ENCODE measurements at regions not wholly inside any gene's neighbourhood (a gene's known extent, or its start where the extent isn't known, plus 50 kb on each side); places are given as distances from the start of the nearest gene placed in this dataset.
"Not testable (repeated sequence)": the region's sequence is repeated elsewhere in the genome, so short reads cannot be mapped to it uniquely, and the experiment has no call there.

GRCh38 chr12:91732086-91732485 is 413.6 kb downstream of the BTG1 start:
- H3K27me3 ChIP-seq (ENCODE audit: control insufficient read depth, insufficient read depth, low read length): no peaks in the 10 kb centered on the region
- H3K4me3 ChIP-seq (ENCODE audit: low read length): no peak overlapping the region
- no peak overlapping the region for H3K9ac ChIP-seq (ENCODE audit: low read length)
- H3K9me3 ChIP-seq (ENCODE audit: control insufficient read depth, low read depth, low read length): no peaks in the 10 kb centered on the region
- no peaks in the 10 kb centered on the region for H3K36me3 ChIP-seq (ENCODE audit: control insufficient read depth, low read depth, low read length)
- no peak overlapping the region for H3K27ac ChIP-seq (ENCODE audit: low read length)
- H3K4me1 ChIP-seq (ENCODE audit: control insufficient read depth, low read depth, low read length): no peaks in the 10 kb centered on the region

GRCh38 chr12:91729543-91729942 is 416.1 kb downstream of the BTG1 start:
- Histone ChIP-seq H3K9me3 (ENCODE audit: control insufficient read depth, low read depth, low read length) (no peaks in the 10 kb centered on the region), H3K4me3 (ENCODE audit: low read length) (no peak overlapping the region), H3K27me3 (ENCODE audit: control insufficient read depth, insufficient read depth, low read length) (no peaks in the 10 kb centered on the region), H3K27ac (ENCODE audit: low read length) (no peak overlapping the region), H3K4me1 (ENCODE audit: control insufficient read depth, low read depth, low read length) (no peaks in the 10 kb centered on the region), H3K36me3 (ENCODE audit: control insufficient read depth, low read depth, low read length) (no peaks in the 10 kb centered on the region), H3K9ac (ENCODE audit: low read length) (no peak overlapping the region)

GRCh38 chr12:91723191-91723590 is 422.5 kb downstream of the BTG1 start:
- no peaks in the 10 kb centered on the region for H3K27me3 ChIP-seq (ENCODE audit: control insufficient read depth, insufficient read depth, low read length)
- no peaks in the 10 kb centered on the region for H3K9me3 ChIP-seq (ENCODE audit: control insufficient read depth, low read depth, low read length)
- no peak overlapping the region for H3K4me3 ChIP-seq (ENCODE audit: low read length)
- no peaks in the 10 kb centered on the region for H3K4me1 ChIP-seq (ENCODE audit: control insufficient read depth, low read depth, low read length)
- no peaks in the 10 kb centered on the region for H3K36me3 ChIP-seq (ENCODE audit: control insufficient read depth, low read depth, low read length)
- H3K9ac ChIP-seq (ENCODE audit: low read length): no peak overlapping the region
- no peak overlapping the region for H3K27ac ChIP-seq (ENCODE audit: low read length)

GRCh38 chr12:91722072-91722471 is 423.6 kb downstream of the BTG1 start:
- Histone ChIP-seq H3K27me3 (ENCODE audit: control insufficient read depth, insufficient read depth, low read length) (no peaks in the 10 kb centered on the region), H3K9ac (ENCODE audit: low read length) (no peak overlapping the region), H3K36me3 (ENCODE audit: control insufficient read depth, low read depth, low read length) (no peaks in the 10 kb centered on the region), H3K9me3 (ENCODE audit: control insufficient read depth, low read depth, low read length) (no peaks in the 10 kb centered on the region), H3K27ac (ENCODE audit: low read length) (no peak overlapping the region), H3K4me1 (ENCODE audit: control insufficient read depth, low read depth, low read length) (no peaks in the 10 kb centered on the region), H3K4me3 (ENCODE audit: low read length) (no peak overlapping the region)

- Histone ChIP-seq H3K9ac (ENCODE audit: low read length) (no peak overlapping the region), H3K4me3 (ENCODE audit: low read length) (no peak overlapping the region), H3K9me3 (ENCODE audit: control insufficient read depth, low read depth, low read length) (no peaks in the 10 kb centered on the region), H3K27me3 (ENCODE audit: control insufficient read depth, insufficient read depth, low read length) (no peaks in the 10 kb centered on the region), H3K27ac (ENCODE audit: low read length) (no peak overlapping the region), H3K36me3 (ENCODE audit: control insufficient read depth, low read depth, low read length) (no peaks in the 10 kb centered on the region), H3K4me1 (ENCODE audit: control insufficient read depth, low read depth, low read length) (no peaks in the 10 kb centered on the region)
Observed at GRCh38 chr12:91721023-91721422, 424.6 kb downstream of the BTG1 start.

- Histone ChIP-seq H3K9me3 (ENCODE audit: control insufficient read depth, low read depth, low read length) (no peaks in the 10 kb centered on the region), H3K4me1 (ENCODE audit: control insufficient read depth, low read depth, low read length) (no peaks in the 10 kb centered on the region), H3K27ac (ENCODE audit: low read length) (no peak overlapping the region), H3K36me3 (ENCODE audit: control insufficient read depth, low read depth, low read length) (no peaks in the 10 kb centered on the region), H3K9ac (ENCODE audit: low read length) (no peak overlapping the region), H3K4me3 (ENCODE audit: low read length) (no peak overlapping the region), H3K27me3 (ENCODE audit: control insufficient read depth, insufficient read depth, low read length) (no peaks in the 10 kb centered on the region)
Observed at GRCh38 chr12:91718326-91718725, 427.3 kb downstream of the BTG1 start.

GRCh38 chr12:91717804-91718203 is 427.8 kb downstream of the BTG1 start:
- no peaks in the 10 kb centered on the region for H3K9me3 ChIP-seq (ENCODE audit: control insufficient read depth, low read depth, low read length)
- H3K27ac ChIP-seq (ENCODE audit: low read length): no peak overlapping the region
- H3K9ac ChIP-seq (ENCODE audit: low read length): no peak overlapping the region
- no peaks in the 10 kb centered on the region for H3K27me3 ChIP-seq (ENCODE audit: control insufficient read depth, insufficient read depth, low read length)
- no peak overlapping the region for H3K4me3 ChIP-seq (ENCODE audit: low read length)
- no peaks in the 10 kb centered on the region for H3K36me3 ChIP-seq (ENCODE audit: control insufficient read depth, low read depth, low read length)
- no peaks in the 10 kb centered on the region for H3K4me1 ChIP-seq (ENCODE audit: control insufficient read depth, low read depth, low read length)

GRCh38 chr12:91711925-91712324 is 433.7 kb downstream of the BTG1 start:
- not testable (repeated sequence) for H3K9me3 ChIP-seq (ENCODE audit: control insufficient read depth, low read depth, low read length); H3K9ac ChIP-seq (ENCODE audit: low read length); H3K27ac ChIP-seq (ENCODE audit: low read length); H3K27me3 ChIP-seq (ENCODE audit: control insufficient read depth, insufficient read depth, low read length); H3K4me3 ChIP-seq (ENCODE audit: low read length); H3K36me3 ChIP-seq (ENCODE audit: control insufficient read depth, low read depth, low read length); H3K4me1 ChIP-seq (ENCODE audit: control insufficient read depth, low read depth, low read length)

GRCh38 chr12:91706466-91706865 is 439.2 kb downstream of the BTG1 start:
- H3K27me3 ChIP-seq (ENCODE audit: control insufficient read depth, insufficient read depth, low read length): no peaks in the 10 kb centered on the region
- H3K36me3 ChIP-seq (ENCODE audit: control insufficient read depth, low read depth, low read length): no peaks in the 10 kb centered on the region
- no peak overlapping the region for H3K9ac ChIP-seq (ENCODE audit: low read length)
- H3K4me3 ChIP-seq (ENCODE audit: low read length): no peak overlapping the region
- peaks cover 8% of the 10 kb centered on the region for H3K4me1 ChIP-seq (ENCODE audit: control insufficient read depth, low read depth, low read length)
- no peaks in the 10 kb centered on the region for H3K9me3 ChIP-seq (ENCODE audit: control insufficient read depth, low read depth, low read length)
- H3K27ac ChIP-seq (ENCODE audit: low read length): no peak overlapping the region

- Histone ChIP-seq H3K27me3 (ENCODE audit: control insufficient read depth, insufficient read depth, low read length) (no peaks in the 10 kb centered on the region), H3K4me1 (ENCODE audit: control insufficient read depth, low read depth, low read length) (peaks cover 8% of the 10 kb centered on the region), H3K36me3 (ENCODE audit: control insufficient read depth, low read depth, low read length) (no peaks in the 10 kb centered on the region), H3K27ac (ENCODE audit: low read length) (no peak overlapping the region), H3K9me3 (ENCODE audit: control insufficient read depth, low read depth, low read length) (no peaks in the 10 kb centered on the region), H3K9ac (ENCODE audit: low read length) (no peak overlapping the region), H3K4me3 (ENCODE audit: low read length) (no peak overlapping the region)
Observed at GRCh38 chr12:91704446-91704845, 441.2 kb downstream of the BTG1 start.

- no peak overlapping the region for H3K4me3 ChIP-seq (ENCODE audit: low read length)
- no peaks in the 10 kb centered on the region for H3K36me3 ChIP-seq (ENCODE audit: control insufficient read depth, low read depth, low read length)
- H3K9me3 ChIP-seq (ENCODE audit: control insufficient read depth, low read depth, low read length): no peaks in the 10 kb centered on the region
- H3K9ac ChIP-seq (ENCODE audit: low read length): no peak overlapping the region
- no peaks in the 10 kb centered on the region for H3K27me3 ChIP-seq (ENCODE audit: control insufficient read depth, insufficient read depth, low read length)
- peaks cover 8% of the 10 kb centered on the region for H3K4me1 ChIP-seq (ENCODE audit: control insufficient read depth, low read depth, low read length)
- H3K27ac ChIP-seq (ENCODE audit: low read length): no peak overlapping the region
Observed at GRCh38 chr12:91703491-91704283, 442.0 kb downstream of the BTG1 start.

- Histone ChIP-seq H3K27ac (ENCODE audit: low read length) (no peak overlapping the region), H3K4me3 (ENCODE audit: low read length) (no peak overlapping the region), H3K9ac (ENCODE audit: low read length) (no peak overlapping the region), H3K9me3 (ENCODE audit: control insufficient read depth, low read depth, low read length) (no peaks in the 10 kb centered on the region), H3K36me3 (ENCODE audit: control insufficient read depth, low read depth, low read length) (no peaks in the 10 kb centered on the region), H3K27me3 (ENCODE audit: control insufficient read depth, insufficient read depth, low read length) (no peaks in the 10 kb centered on the region), H3K4me1 (ENCODE audit: control insufficient read depth, low read depth, low read length) (peaks cover 8% of the 10 kb centered on the region)
Observed at GRCh38 chr12:91702843-91703425, 442.7 kb downstream of the BTG1 start.
